ENCODE measurements at regions not wholly inside any gene's neighbourhood (a gene's known extent, or its start where the extent isn't known, plus 50 kb on each side); places are given as distances from the start of the nearest gene placed in this dataset.

DNA sequence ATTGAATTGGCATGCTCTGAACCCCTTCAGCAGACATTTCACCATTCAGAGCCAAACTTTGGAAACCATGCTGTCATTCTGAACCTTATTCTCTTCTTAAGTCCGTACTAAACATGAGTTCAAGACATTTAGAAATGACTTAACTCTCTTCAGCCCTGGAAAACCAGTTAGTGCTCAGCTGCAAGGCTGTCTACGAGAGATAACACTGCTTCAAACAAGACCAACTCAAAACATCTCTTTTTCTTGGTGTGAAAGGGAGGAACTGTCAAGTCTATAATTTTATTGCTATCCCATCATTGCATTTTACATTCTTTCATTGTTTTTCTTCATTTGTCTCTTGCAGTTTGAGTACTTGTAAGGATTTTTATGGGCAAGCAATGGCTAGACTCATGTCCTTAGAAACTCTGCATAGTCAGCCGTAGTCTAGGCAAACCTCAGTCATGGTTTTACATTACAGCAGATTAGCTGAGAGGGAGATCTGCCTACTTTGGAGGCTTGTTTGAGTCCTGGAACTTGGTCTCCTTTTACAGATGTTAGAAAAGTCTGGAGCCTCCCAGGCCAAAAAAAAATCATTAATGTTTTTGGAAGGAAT is 120.6 kb upstream of the JADE1 start (continued):
- TF ChIP-seq, protein P1, sequence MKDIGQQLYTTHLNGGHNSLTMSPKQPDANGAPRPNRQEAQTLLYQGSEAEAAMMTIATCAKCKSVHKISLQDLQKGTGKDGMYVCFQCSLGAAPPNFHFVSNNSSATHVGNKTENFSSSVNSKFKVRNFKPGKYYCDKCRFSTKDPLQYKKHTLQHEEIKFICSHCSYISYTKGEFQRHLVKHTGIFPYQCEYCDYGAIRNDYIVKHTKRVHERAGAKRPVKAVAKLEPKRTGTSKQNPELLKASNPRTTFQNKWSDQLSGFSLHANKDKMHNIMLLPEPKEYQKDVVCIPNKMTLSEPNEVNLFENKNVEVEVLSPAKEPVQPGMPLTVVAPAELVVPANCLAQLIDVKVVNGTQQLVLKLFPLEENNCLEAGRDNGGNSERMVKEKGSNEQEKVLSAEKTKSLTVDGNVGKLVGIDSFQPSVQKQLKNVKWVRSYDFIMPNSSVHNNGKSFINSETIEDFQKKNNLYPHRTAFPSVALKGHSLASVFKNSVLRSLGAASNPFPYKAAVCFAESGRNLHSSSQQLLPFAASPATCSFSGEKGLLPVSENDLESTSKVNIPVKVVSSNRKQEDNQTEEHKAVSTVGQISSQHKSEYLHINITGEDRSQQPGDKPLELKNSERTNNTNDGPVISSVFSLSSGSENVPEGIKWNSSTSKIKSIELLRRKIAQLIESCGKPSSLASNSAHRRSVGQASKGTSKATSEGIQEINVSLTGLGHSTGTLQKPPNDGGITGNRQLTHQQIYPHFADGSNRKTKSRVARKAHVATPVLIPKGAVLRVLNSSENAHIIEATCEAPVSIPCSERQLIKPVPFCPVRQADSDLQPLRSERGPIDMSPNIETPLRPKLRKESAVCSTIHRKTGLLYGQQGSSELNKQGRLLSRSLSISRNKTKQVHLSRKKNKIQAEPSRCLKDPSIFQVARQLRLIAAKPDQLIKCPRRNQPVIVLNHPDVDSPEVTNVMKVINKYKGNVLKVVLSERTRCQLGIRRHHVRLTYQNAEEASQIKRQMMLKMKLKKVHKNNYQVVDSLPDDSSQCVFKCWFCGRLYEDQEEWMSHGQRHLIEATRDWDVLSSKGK (CRISPR knock-in tag; IDR thresholded peaks at IDR 0.05) = no peak
- TF ChIP-seq NR2F6 (CRISPR knock-in tag; IDR thresholded peaks at IDR 0.05) (no peak), STAT5B (CRISPR knock-in tag; IDR thresholded peaks at IDR 0.05) (no peak), TEAD2 (tag; IDR thresholded peaks at IDR 0.05) (no peak), ZNF311 (CRISPR knock-in tag; IDR thresholded peaks at IDR 0.05) (no peak), KHSRP (IDR thresholded peaks at IDR 0.05) (no peak), POLR2AphosphoS5 (IDR thresholded peaks at IDR 0.05; ENCODE audit: control insufficient read depth, insufficient read depth, low read depth, low read length) (peak; percentile 57; the same call in 1 of the 2 replicates), DDX20 (tag; IDR thresholded peaks at IDR 0.05; ENCODE audit: low read depth) (no peak), ZNF232 (CRISPR knock-in tag; IDR thresholded peaks at IDR 0.05) (no peak), RCOR1 (IDR thresholded peaks at IDR 0.05; ENCODE audit: borderline replicate concordance in 1 of 2, low read depth in 2 of 2, low read length in 2 of 2) (no peak), NCOR1 (IDR thresholded peaks at IDR 0.05) (peak; percentile 77), ATF4 (CRISPR knock-in tag; IDR thresholded peaks at IDR 0.05) (no peak), NCOA6 (IDR thresholded peaks at IDR 0.05) (no peak), JUND (IDR thresholded peaks at IDR 0.05; ENCODE audit: borderline replicate concordance, low read depth, low read length) (no peak), JUND (tag; IDR thresholded peaks at IDR 0.05; ENCODE audit: borderline replicate concordance, low read depth, low read length) (peak; percentile 42; the same call in 2 of the 3 replicates), ZBTB5 (IDR thresholded peaks at IDR 0.05) (no peak)
- TF ChIP-seq, protein P2, sequence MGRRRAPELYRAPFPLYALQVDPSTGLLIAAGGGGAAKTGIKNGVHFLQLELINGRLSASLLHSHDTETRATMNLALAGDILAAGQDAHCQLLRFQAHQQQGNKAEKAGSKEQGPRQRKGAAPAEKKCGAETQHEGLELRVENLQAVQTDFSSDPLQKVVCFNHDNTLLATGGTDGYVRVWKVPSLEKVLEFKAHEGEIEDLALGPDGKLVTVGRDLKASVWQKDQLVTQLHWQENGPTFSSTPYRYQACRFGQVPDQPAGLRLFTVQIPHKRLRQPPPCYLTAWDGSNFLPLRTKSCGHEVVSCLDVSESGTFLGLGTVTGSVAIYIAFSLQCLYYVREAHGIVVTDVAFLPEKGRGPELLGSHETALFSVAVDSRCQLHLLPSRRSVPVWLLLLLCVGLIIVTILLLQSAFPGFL (CRISPR knock-in tag; IDR thresholded peaks at IDR 0.05) = no peak
